ENCODE measurements at regions not wholly inside any gene's neighbourhood (a gene's known extent, or its start where the extent isn't known, plus 50 kb on each side); places are given as distances from the start of the nearest gene placed in this dataset.

DNA sequence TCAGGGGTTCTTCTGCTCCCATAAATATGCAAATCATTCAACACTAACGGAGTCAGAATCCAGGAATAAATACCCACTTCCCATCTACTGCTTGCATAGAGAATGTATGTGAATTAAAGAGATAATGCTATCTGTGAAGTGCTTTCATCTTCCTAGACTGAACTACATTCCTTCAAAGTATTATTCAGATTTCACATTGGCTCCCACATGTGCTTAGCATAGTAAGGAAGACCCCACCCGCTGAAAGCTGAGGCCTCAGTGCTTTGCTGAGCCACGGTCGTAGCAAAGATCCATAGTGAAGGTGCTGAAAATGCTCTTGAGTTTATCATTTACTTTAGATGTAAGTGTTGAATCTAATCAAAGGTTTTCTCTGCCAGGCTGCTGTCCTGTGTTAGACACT is 97.0 kb upstream of the SPACA1 start:
- no peak overlapping the region for H4K91ac ChIP-seq (ENCODE audit: insufficient read length, low read depth, low read length)
- H2AK5ac ChIP-seq (ENCODE audit: insufficient read length, low read length), result no peak overlapping the region
- Mint-ChIP-seq H3K4me1 (peaks cover 3 to 4% of the 10 kb centered on the region in 2 experiments; a peak in 2 of 4 replicates), H3K36me3 (ENCODE audit: insufficient read depth in 1 of 3, low read depth in 3 of 3) (no peaks in the 10 kb centered on the region), H3K9me3 (no peaks in the 10 kb centered on the region), H3K4me3 (no peak overlapping the region), H3K27ac (no peak overlapping the region), H3K27me3 (ENCODE audit: low read depth) (no peaks in the 10 kb centered on the region; the same call in 1 of the 2 replicates)
- H3K9me3 ChIP-seq (ENCODE audit: control insufficient read depth, low read depth, low read length), result no peaks in the 10 kb centered on the region
- no peaks in the 10 kb centered on the region for H3K79me1 ChIP-seq (ENCODE audit: insufficient read depth, low read depth, low read length, poor library complexity, severe bottlenecking)
- H3K4ac ChIP-seq (ENCODE audit: low read depth, low read length), result no peak overlapping the region
- no peak overlapping the region for H2BK20ac ChIP-seq (ENCODE audit: low read depth, low read length, poor library complexity, severe bottlenecking)
- H3K27ac ChIP-seq (ENCODE audit: insufficient read length, low read depth, low read length), result no peak overlapping the region
- H2BK5ac ChIP-seq (ENCODE audit: insufficient read length, low read length), result no peak overlapping the region
- no peak overlapping the region for H3K4me2 ChIP-seq (ENCODE audit: insufficient read depth, insufficient read length, low read length)
- H2BK12ac ChIP-seq (ENCODE audit: insufficient read length, low read depth, low read length), result no peak overlapping the region
- no peak overlapping the region for H3K23ac ChIP-seq (ENCODE audit: insufficient read length, low read depth, low read length)
- H3K14ac ChIP-seq (ENCODE audit: insufficient read depth, low read length), result no peak overlapping the region
- no peaks in the 10 kb centered on the region for H3K23me2 ChIP-seq (ENCODE audit: insufficient read length, low read depth, low read length, poor library complexity, severe bottlenecking)
- H3K27me3 ChIP-seq (ENCODE audit: insufficient read depth, low read length), result no peaks in the 10 kb centered on the region
- H4K8ac ChIP-seq (replicated peaks; ENCODE audit: insufficient read length, low read depth, low read length), result no peak overlapping the region
- no peaks in the 10 kb centered on the region for H3K4me1 ChIP-seq (ENCODE audit: insufficient read depth, low read length)
- H4K5ac ChIP-seq (ENCODE audit: insufficient read length, low read depth, low read length), result no peak overlapping the region
- H4K20me1 ChIP-seq (ENCODE audit: control insufficient read depth, insufficient read depth, insufficient read length), result no peaks in the 10 kb centered on the region
- H2BK120ac ChIP-seq (ENCODE audit: low read depth, low read length, poor library complexity, severe bottlenecking), result no peak overlapping the region
- H3K56ac ChIP-seq (ENCODE audit: insufficient read length, low read depth, low read length), result no peak overlapping the region
- H3K9ac ChIP-seq (ENCODE audit: extremely low read depth, insufficient read length, low read length), result no peak overlapping the region
- WGBS (ENCODE audit: extremely low coverage, insufficient read length, low lambda C conversion rate), result no CpG with 5 or more reads among the region's 4 CpGs
- no peak for DNase-seq
- no peak overlapping the region for H3K18ac ChIP-seq (ENCODE audit: insufficient read length, low read depth, low read length)
- no peaks in the 10 kb centered on the region for H3K79me2 ChIP-seq (ENCODE audit: insufficient read depth, low read length)
- TF ChIP-seq, protein P1, sequence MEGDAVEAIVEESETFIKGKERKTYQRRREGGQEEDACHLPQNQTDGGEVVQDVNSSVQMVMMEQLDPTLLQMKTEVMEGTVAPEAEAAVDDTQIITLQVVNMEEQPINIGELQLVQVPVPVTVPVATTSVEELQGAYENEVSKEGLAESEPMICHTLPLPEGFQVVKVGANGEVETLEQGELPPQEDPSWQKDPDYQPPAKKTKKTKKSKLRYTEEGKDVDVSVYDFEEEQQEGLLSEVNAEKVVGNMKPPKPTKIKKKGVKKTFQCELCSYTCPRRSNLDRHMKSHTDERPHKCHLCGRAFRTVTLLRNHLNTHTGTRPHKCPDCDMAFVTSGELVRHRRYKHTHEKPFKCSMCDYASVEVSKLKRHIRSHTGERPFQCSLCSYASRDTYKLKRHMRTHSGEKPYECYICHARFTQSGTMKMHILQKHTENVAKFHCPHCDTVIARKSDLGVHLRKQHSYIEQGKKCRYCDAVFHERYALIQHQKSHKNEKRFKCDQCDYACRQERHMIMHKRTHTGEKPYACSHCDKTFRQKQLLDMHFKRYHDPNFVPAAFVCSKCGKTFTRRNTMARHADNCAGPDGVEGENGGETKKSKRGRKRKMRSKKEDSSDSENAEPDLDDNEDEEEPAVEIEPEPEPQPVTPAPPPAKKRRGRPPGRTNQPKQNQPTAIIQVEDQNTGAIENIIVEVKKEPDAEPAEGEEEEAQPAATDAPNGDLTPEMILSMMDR (conservative IDR thresholded peaks at IDR 0.05), result no peak
- H3T11ph ChIP-seq (ENCODE audit: low read length), result no peak overlapping the region
- H2BK15ac ChIP-seq (ENCODE audit: low read depth, low read length), result no peak overlapping the region
- no peak overlapping the region for H2AFZ ChIP-seq (ENCODE audit: low read length)
